Ishikawa (cell line): ENCODE measurements at regions not wholly inside any gene's neighbourhood (a gene's known extent, or its start where the extent isn't known, plus 50 kb on each side); places are given as distances from the start of the nearest gene placed in this dataset.

Source experiments
- FOXM1 ChIP-seq: IDR thresholded peaks from 2 replicates; pipeline ENCODE4 v1.6.1; 2012; ENCODE audit warnings: low read depth, borderline replicate concordance
- RAD21 ChIP-seq: IDR thresholded peaks from 2 replicates; pipeline ENCODE4 v1.6.1; 2012; ENCODE audit warnings: low read depth

GRCh38 chr2:208983486-208983885 lies 440.4 kb upstream of the MAP2 start:
- no peak for TF ChIP-seq FOXM1
- TF ChIP-seq RAD21 = no peak
